Ascending aorta (tissue), 2 donors: ENCODE measurements at regions not wholly inside any gene's neighbourhood (a gene's known extent, or its start where the extent isn't known, plus 50 kb on each side); places are given as distances from the start of the nearest gene placed in this dataset.

ENCODE experiments used
- DNase-seq, 2 donors: peaks; one replicate each; pipeline ENCODE4 v3.0.0-alpha.2; 2019; ENCODE audit warnings: low spot score in 2 of 2
- H3K27ac ChIP-seq, 2 donors: fragments of 200-600 bp; sonication (generic); one replicate each; pipeline ENCODE4 v1.5.1; 2016 to 2017; ENCODE audit warnings: mild to moderate bottlenecking in 1 of 2
- H3K27me3 ChIP-seq: fragments of 200-600 bp; sonication (generic); one replicate; pipeline ENCODE4 v1.5.1; 2017
- H3K36me3 ChIP-seq, 2 donors: fragments of 200-600 bp; sonication (generic); one replicate each; pipeline ENCODE4 v1.5.1; 2016
- H3K4me1 ChIP-seq, 2 donors: fragments of 200-600 bp; sonication (generic); one replicate each; pipeline ENCODE4 v1.5.1; 2016 to 2017; ENCODE audit warnings: mild to moderate bottlenecking in 1 of 2
- H3K4me3 ChIP-seq, 2 donors: fragments of 200-600 bp; sonication (generic); one replicate each; pipeline ENCODE4 v1.5.1; 2016 to 2017; ENCODE audit warnings: mild to moderate bottlenecking in 1 of 2
- H3K9me3 ChIP-seq, 2 donors: fragments of 200-600 bp; sonication (generic); one replicate each; pipeline ENCODE4 v1.5.1; 2016
- CTCF ChIP-seq, 3 experiments: fragments of 200-600 bp in 2 of 3; fragments of 450-650 bp in 1 of 3; sonication (generic) in 2 of 3; IDR thresholded peaks; one replicate each; pipeline ENCODE4 v1.5.1; 2016 to 2019; ENCODE audit warnings: antibody characterized with exemption in 3 of 3, mild to moderate bottlenecking in 1 of 3, moderate library complexity in 1 of 3
- intact Hi-C: fragments of 100-400 bp; cut with DNase I; formaldehyde crosslinking; loops from one replicate; pipeline ENCODE4 v1.15.1; 2023

- Histone ChIP-seq H3K27me3 (no peaks in the 10 kb centered on the region), H3K27ac (no peak overlapping the region), H3K36me3 (no peaks in the 10 kb centered on the region), H3K4me3 (no peak overlapping the region), H3K4me1 (no peaks in the 10 kb centered on the region), H3K9me3 (no peaks in the 10 kb centered on the region)
- intact Hi-C loops, result no loop called here
- TF ChIP-seq CTCF (IDR thresholded peaks at IDR 0.05), result no peak
- DNase-seq, result no peak
Observed at GRCh38 chr2:59019566-59020159, 778.5 kb upstream of the FANCL start.

- intact Hi-C loops, result no loop called here
- no peak for DNase-seq
- Histone ChIP-seq H3K27ac (no peak overlapping the region), H3K27me3 (no peaks in the 10 kb centered on the region), H3K4me1 (no peaks in the 10 kb centered on the region), H3K9me3 (no peaks in the 10 kb centered on the region), H3K4me3 (no peak overlapping the region), H3K36me3 (no peaks in the 10 kb centered on the region)
- no peak for TF ChIP-seq CTCF (IDR thresholded peaks at IDR 0.05)
Observed at GRCh38 chr2:59018737-59019136, 777.6 kb upstream of the FANCL start.

GRCh38 chr2:59015027-59015426, 773.9 kb upstream of the FANCL start:
- no peak for TF ChIP-seq CTCF (IDR thresholded peaks at IDR 0.05)
- no peak for DNase-seq
- no peaks in the 10 kb centered on the region for H3K27me3 ChIP-seq
- H3K4me3 ChIP-seq, result no peak overlapping the region
- no peaks in the 10 kb centered on the region for H3K4me1 ChIP-seq
- no peaks in the 10 kb centered on the region for H3K9me3 ChIP-seq
- intact Hi-C loops, result no loop called here
- no peaks in the 10 kb centered on the region for H3K36me3 ChIP-seq
- H3K27ac ChIP-seq, result no peak overlapping the region

- Histone ChIP-seq H3K27me3 (no peaks in the 10 kb centered on the region), H3K27ac (no peak overlapping the region), H3K4me3 (no peak overlapping the region), H3K4me1 (no peaks in the 10 kb centered on the region), H3K9me3 (no peaks in the 10 kb centered on the region), H3K36me3 (no peaks in the 10 kb centered on the region)
- no peak for TF ChIP-seq CTCF (IDR thresholded peaks at IDR 0.05)
- DNase-seq, result no peak
- intact Hi-C loops, result no loop called here
Observed at GRCh38 chr2:59012971-59013370, 771.8 kb upstream of the FANCL start.

GRCh38 chr2:59012234-59012633, 771.1 kb upstream of the FANCL start:
- Histone ChIP-seq H3K4me1 (no peaks in the 10 kb centered on the region), H3K27ac (no peak overlapping the region), H3K9me3 (no peaks in the 10 kb centered on the region), H3K27me3 (no peaks in the 10 kb centered on the region), H3K36me3 (no peaks in the 10 kb centered on the region), H3K4me3 (no peak overlapping the region)
- DNase-seq, result no peak
- intact Hi-C loops, result no loop called here
- no peak for TF ChIP-seq CTCF (IDR thresholded peaks at IDR 0.05)

- intact Hi-C loops, result no loop called here
- Histone ChIP-seq H3K36me3 (no peaks in the 10 kb centered on the region), H3K4me1 (no peaks in the 10 kb centered on the region), H3K27ac (no peak overlapping the region), H3K4me3 (no peak overlapping the region), H3K27me3 (no peaks in the 10 kb centered on the region), H3K9me3 (no peaks in the 10 kb centered on the region)
- DNase-seq, result no peak
- no peak for TF ChIP-seq CTCF (IDR thresholded peaks at IDR 0.05)
Observed at GRCh38 chr2:59008950-59009349, 767.8 kb upstream of the FANCL start.
